Activated CD4-positive, CD25-positive, alpha-beta regulatory T cell treated with anti-CD3 and anti-CD28 coated beads, Interleukin-2, amount 50 U/mL, for 72 hours (primary cell): ENCODE measurements at regions not wholly inside any gene's neighbourhood (a gene's known extent, or its start where the extent isn't known, plus 50 kb on each side); places are given as distances from the start of the nearest gene placed in this dataset.

Source experiments
- DNase-seq: peaks from one replicate; pipeline ENCODE4 v3.0.0; 2021

- no peak for DNase-seq
Observed at GRCh38 chr20:40738976-40739375, 49.9 kb upstream of the MAFB start.

- DNase-seq, result no peak
Observed at GRCh38 chr20:40739841-40740240, 50.8 kb upstream of the MAFB start.

GRCh38 chr20:40741507-40742106, 52.6 kb upstream of the MAFB start:
- DNase-seq, result no peak

GRCh38 chr20:40743141-40743775, 54.2 kb upstream of the MAFB start:
- no peak for DNase-seq

- DNase-seq, result no peak
Observed at GRCh38 chr20:40744072-40744817, 55.2 kb upstream of the MAFB start.

GRCh38 chr20:40744818-40745175, 55.8 kb upstream of the MAFB start:
- no peak for DNase-seq

- DNase-seq, result no peak
Observed at GRCh38 chr20:40746251-40746650, 57.2 kb upstream of the MAFB start.

- DNase-seq, result no peak
Observed at GRCh38 chr20:40748182-40748581, 59.1 kb upstream of the MAFB start.

GRCh38 chr20:40749985-40750506, 61.0 kb upstream of the MAFB start:
- DNase-seq, result no peak

- DNase-seq, result no peak
Observed at GRCh38 chr20:40750541-40751035, 61.6 kb upstream of the MAFB start.

- no peak for DNase-seq
Observed at GRCh38 chr20:40753472-40753871, 64.4 kb upstream of the MAFB start.

- no peak for DNase-seq
Observed at GRCh38 chr20:40754339-40754943, 65.4 kb upstream of the MAFB start.

- no peak for DNase-seq
Observed at GRCh38 chr20:40757087-40757486, 68.1 kb upstream of the MAFB start.

- DNase-seq, result no peak
Observed at GRCh38 chr20:40758790-40759189, 69.8 kb upstream of the MAFB start.

- no peak for DNase-seq
Observed at GRCh38 chr20:40760399-40760798, 71.4 kb upstream of the MAFB start.

- DNase-seq, result no peak
Observed at GRCh38 chr20:40763646-40764295, 74.7 kb upstream of the MAFB start.

GRCh38 chr20:40765814-40766480, 76.9 kb upstream of the MAFB start:
- no peak for DNase-seq

- no peak for DNase-seq
Observed at GRCh38 chr20:40766790-40767614, 78.0 kb upstream of the MAFB start.

GRCh38 chr20:40767615-40767924, 78.5 kb upstream of the MAFB start:
- no peak for DNase-seq

- DNase-seq, result no peak
Observed at GRCh38 chr20:40768105-40768504, 79.1 kb upstream of the MAFB start.

- DNase-seq, result no peak
Observed at GRCh38 chr20:40769677-40770285, 80.7 kb upstream of the MAFB start.
